Ovary (tissue), 7 donors: ENCODE measurements at regions not wholly inside any gene's neighbourhood (a gene's known extent, or its start where the extent isn't known, plus 50 kb on each side); places are given as distances from the start of the nearest gene placed in this dataset.

Source experiments
- DNase-seq, 5 donors: peaks; one replicate each; pipeline ENCODE4 v3.0.0-alpha.2; 2019 to 2020
- H3K27ac ChIP-seq, 2 donors: fragments of 200-600 bp; one replicate each; pipeline versions ENCODE4 v1.5.1 to v1.8.0; 2019 to 2022
- H3K27me3 ChIP-seq: fragments of 200-600 bp; one replicate; pipeline ENCODE4 v1.8.0; 2022
- H3K36me3 ChIP-seq: fragments of 200-600 bp; sonication (generic); one replicate; pipeline ENCODE4 v1.5.1; 2019
- H3K4me1 ChIP-seq: one replicate; pipeline ENCODE4 v1.8.1; 2013; ENCODE audit warnings: mild to moderate bottlenecking, moderate library complexity; ENCODE audit not compliant: insufficient read depth
- H3K4me3 ChIP-seq: fragments of 200-600 bp; sonication (generic); one replicate; pipeline ENCODE4 v1.5.1; 2017
- H3K9me3 ChIP-seq, 2 donors: fragments of 200-600 bp in 1 of 2; sonication (generic) in 1 of 2; one replicate each; pipeline versions ENCODE4 v1.5.1 to v1.8.1; 2013 to 2019; ENCODE audit warnings: mild to moderate bottlenecking in 1 of 2, moderate library complexity in 1 of 2
- EP300 ChIP-seq: sonication (generic); formaldehyde crosslinking; IDR thresholded peaks from one replicate; pipeline ENCODE4 v1.6.1; 2017; ENCODE audit warnings: antibody characterized with exemption
- POLR2A ChIP-seq: fragments of 450-650 bp; IDR thresholded peaks from one replicate; pipeline ENCODE4 v1.6.1; 2017; ENCODE audit warnings: antibody characterized with exemption, mild to moderate bottlenecking, moderate library complexity
- WGBS, 3 donors: extraction: QIAGEN DNeasy Blood & Tissue Kit in 1 of 3; methylation state at CpG; one replicate each; pipeline versions ENCODE4 v1.1.5 to v1.1.7; 2013 to 2017; 5-methylcytosine and 5-hydroxymethylcytosine counted together
- intact Hi-C, 4 donors: fragments of 100-400 bp; cut with DNase I; formaldehyde crosslinking; loops; one replicate each; pipeline versions ENCODE4 v1.11.0 to v1.15.1; 2022 to 2023
- TF ChIP-seq, protein P1 (sequence below), 3 donors: fragments of 450-650 bp in 2 of 3; fragments of 200-600 bp in 1 of 3; IDR thresholded peaks; one replicate each; pipeline versions ENCODE4 v1.5.1 to v1.8.0; 2016 to 2022; ENCODE audit warnings: antibody characterized with exemption in 3 of 3, mild to moderate bottlenecking in 1 of 3
- donor health status: DM: no; HTN: no; CAD: no; lungs with moderate emphysema.
- donor health status: DM: no; HTN: no; CAD: no.
- donor health status: Bipolar disorder and iron deficiency.
- donor health status: DM: no; HTN: no; CAD: no.
- donor health status: DM: yes; HTN: yes; CAD: no.

DNA sequence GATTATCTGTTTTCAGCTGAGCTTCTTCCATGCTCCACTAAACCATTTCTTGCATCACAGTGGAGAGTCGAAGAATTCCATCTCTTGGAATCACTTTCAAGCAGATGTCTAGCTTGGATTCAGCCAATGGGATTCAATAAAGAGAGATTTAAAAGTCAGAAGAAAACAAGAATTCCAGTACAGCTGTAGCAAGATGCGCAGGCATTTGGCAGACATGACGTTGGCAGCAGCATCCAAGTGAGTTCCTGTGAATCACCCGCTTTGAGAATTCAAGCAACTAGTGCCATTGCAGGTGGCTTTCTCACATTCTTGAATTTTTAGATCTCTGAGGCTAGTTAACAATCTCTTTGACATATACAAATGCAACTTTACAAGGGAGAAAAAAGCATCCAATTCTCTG, 467.0 kb downstream of the CDH10 start:
- no peak overlapping the region for H3K27ac ChIP-seq
- TF ChIP-seq POLR2A (no peak), EP300 (no peak)
- TF ChIP-seq, protein P1, sequence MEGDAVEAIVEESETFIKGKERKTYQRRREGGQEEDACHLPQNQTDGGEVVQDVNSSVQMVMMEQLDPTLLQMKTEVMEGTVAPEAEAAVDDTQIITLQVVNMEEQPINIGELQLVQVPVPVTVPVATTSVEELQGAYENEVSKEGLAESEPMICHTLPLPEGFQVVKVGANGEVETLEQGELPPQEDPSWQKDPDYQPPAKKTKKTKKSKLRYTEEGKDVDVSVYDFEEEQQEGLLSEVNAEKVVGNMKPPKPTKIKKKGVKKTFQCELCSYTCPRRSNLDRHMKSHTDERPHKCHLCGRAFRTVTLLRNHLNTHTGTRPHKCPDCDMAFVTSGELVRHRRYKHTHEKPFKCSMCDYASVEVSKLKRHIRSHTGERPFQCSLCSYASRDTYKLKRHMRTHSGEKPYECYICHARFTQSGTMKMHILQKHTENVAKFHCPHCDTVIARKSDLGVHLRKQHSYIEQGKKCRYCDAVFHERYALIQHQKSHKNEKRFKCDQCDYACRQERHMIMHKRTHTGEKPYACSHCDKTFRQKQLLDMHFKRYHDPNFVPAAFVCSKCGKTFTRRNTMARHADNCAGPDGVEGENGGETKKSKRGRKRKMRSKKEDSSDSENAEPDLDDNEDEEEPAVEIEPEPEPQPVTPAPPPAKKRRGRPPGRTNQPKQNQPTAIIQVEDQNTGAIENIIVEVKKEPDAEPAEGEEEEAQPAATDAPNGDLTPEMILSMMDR (IDR thresholded peaks at IDR 0.05), result no peak

DNA sequence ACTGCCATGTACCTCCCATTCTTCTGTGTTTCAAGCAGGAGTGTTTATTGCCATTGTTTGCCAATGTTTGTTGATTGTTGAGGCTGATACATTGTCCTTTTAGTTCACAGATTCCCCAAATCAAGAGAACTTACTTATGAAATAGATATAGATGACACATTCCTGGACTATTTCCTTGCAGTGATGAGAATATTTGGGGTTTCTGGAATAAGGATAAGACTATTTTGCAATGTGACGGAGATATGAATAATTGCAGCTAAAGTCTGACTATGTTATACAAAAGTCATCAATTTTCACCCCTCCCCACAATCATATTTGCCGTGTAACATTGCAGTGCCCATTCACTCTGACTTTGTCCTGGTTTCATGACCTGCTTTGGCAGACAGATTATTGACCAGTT, 460.8 kb downstream of the CDH10 start:
- no peak overlapping the region for H3K4me3 ChIP-seq
- no peak for DNase-seq
- no peaks in the 10 kb centered on the region for H3K4me1 ChIP-seq
- TF ChIP-seq EP300 (no peak), POLR2A (no peak)
- TF ChIP-seq, protein P1 (IDR thresholded peaks at IDR 0.05), result no peak
- no peaks in the 10 kb centered on the region for H3K9me3 ChIP-seq
- H3K27ac ChIP-seq, result no peak overlapping the region
- intact Hi-C loops, result no loop called here
- no peaks in the 10 kb centered on the region for H3K27me3 ChIP-seq
- WGBS, 3 donors, result 68 to 78% (median 74%) methylated on average over 2 of the region's 2 CpGs
- H3K36me3 ChIP-seq, result no peaks in the 10 kb centered on the region

More for the DNA sequence above, 467.0 kb downstream of the CDH10 start:
- Histone ChIP-seq H3K27me3 (no peaks in the 10 kb centered on the region), H3K36me3 (no peaks in the 10 kb centered on the region), H3K4me1 (no peaks in the 10 kb centered on the region), H3K9me3 (no peaks in the 10 kb centered on the region), H3K4me3 (no peak overlapping the region)
- intact Hi-C loops, result no loop called here
- 75 to 82% (median 78%) methylated on average over 4 of the region's 4 CpGs for WGBS, 3 donors
- DNase-seq, result no peak

DNA sequence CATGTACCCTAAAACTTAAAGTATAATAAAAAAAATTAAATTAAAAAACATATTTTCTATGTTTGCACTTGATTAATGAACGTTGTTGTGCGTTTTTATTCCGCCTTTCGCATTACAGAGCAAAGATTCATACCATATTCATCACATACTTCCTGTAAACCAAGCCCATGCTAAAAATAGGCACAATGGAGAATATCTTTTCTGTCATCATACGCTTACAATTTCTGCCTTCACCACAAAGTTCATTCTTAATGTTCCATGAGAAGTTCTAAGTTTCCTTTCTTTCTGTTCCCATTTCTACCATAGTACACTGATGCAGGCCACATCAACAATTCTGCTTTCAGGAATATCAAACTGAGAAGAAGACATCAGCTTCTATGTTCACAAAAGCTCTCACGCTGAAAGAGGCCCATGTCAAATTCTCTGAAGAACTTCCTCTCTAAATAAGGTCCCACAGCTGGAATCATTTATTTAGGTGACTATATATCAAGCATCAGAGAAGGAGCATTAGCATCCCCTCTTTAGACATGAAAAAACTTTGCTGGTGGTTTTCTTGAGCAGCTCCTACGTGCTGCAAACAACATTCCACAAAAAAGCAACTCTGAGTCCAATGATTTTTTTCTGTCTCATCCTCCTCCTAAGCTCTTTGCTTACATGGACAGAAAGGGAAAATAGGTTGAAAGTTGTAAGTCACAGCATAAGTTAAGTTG, 456.4 kb downstream of the CDH10 start:
- Histone ChIP-seq H3K27ac (no peak overlapping the region), H3K36me3 (no peaks in the 10 kb centered on the region), H3K4me3 (no peak overlapping the region), H3K4me1 (no peaks in the 10 kb centered on the region), H3K9me3 (no peaks in the 10 kb centered on the region), H3K27me3 (no peaks in the 10 kb centered on the region)
- intact Hi-C loops, result no loop called here
- DNase-seq, result no peak
- TF ChIP-seq, protein P1 (IDR thresholded peaks at IDR 0.05), result no peak
- TF ChIP-seq POLR2A, result no peak
- TF ChIP-seq EP300, result no peak
- WGBS, 3 donors, result 82 to 86% (median 84%) methylated on average over 7 of the region's 7 CpGs

DNA sequence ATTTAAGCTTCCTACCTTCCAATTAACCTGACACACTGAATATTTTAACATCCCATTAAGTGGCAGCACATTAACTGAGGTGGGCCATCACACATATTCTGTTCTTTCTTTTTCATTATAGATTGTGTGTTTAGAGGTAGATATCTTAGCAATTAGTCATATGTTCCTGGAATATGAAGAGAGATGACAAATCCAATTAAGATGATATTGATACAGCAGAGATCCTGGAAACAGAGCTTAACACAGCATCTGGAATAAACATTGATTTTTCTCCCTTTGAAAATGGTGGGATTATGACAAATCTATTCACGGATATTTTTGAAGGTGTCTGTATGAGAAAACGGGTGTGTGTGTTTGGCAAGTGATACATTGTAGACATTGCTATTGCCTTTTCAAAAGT, 448.0 kb downstream of the CDH10 start:
- no peak for DNase-seq
- 73 to 79% (median 78%) methylated on average over 2 of the region's 2 CpGs for WGBS, 3 donors
- Histone ChIP-seq H3K4me1 (no peaks in the 10 kb centered on the region), H3K36me3 (no peaks in the 10 kb centered on the region), H3K27me3 (no peaks in the 10 kb centered on the region), H3K4me3 (no peak overlapping the region), H3K9me3 (no peaks in the 10 kb centered on the region), H3K27ac (no peak overlapping the region)
- TF ChIP-seq EP300, result no peak
- TF ChIP-seq, protein P1 (IDR thresholded peaks at IDR 0.05), result no peak
- TF ChIP-seq POLR2A, result no peak
- intact Hi-C loops, result no loop called here
